ENCODE measurements at regions not wholly inside any gene's neighbourhood (a gene's known extent, or its start where the extent isn't known, plus 50 kb on each side); places are given as distances from the start of the nearest gene placed in this dataset.

- Histone ChIP-seq H3K79me2 (ENCODE audit: insufficient read depth) (no peaks in the 10 kb centered on the region), H3K4me1 (ENCODE audit: insufficient read depth) (no peaks in the 10 kb centered on the region), H3K9me2 (ENCODE audit: insufficient read depth) (no peaks in the 10 kb centered on the region), H3K4me2 (ENCODE audit: unreplicated experiment) (no peak overlapping the region), H3K9ac (no peak overlapping the region), H3K27ac (no peak overlapping the region), H3K9me3 (ENCODE audit: low read depth) (no peaks in the 10 kb centered on the region), H3K36me3 (ENCODE audit: low read depth) (no peaks in the 10 kb centered on the region), H3K4me3 (no peak overlapping the region), H4K20me1 (ENCODE audit: insufficient read depth) (no peaks in the 10 kb centered on the region), H3K27me3 (replicated peaks; ENCODE audit: insufficient read depth) (no peaks in the 10 kb centered on the region), H3F3A (ENCODE audit: insufficient read depth) (no peaks in the 10 kb centered on the region), H2AFZ (no peak overlapping the region)
- in situ Hi-C loops (cut with MboI), result no loop called here
- no peak for TF ChIP-seq EZH2 (IDR thresholded peaks at IDR 0.05; ENCODE audit: insufficient read depth, poor library complexity, severe bottlenecking)
- no peak for TF ChIP-seq EZH2phosphoT487 (IDR thresholded peaks at IDR 0.05; ENCODE audit: insufficient read depth, low read depth)
- no peak for DNase-seq
- 78 to 79% methylated on average over 2 of the region's 2 CpGs for WGBS, 2 experiments (ENCODE audit: low coverage in 1 of 2, low lambda C conversion rate in 2 of 2, missing lambda C conversion rate in 2 of 2)
Observed at GRCh38 chr2:226040344-226040900, 640.9 kb downstream of the NYAP2 start.

- H3K9me3 ChIP-seq (ENCODE audit: low read depth), result no peaks in the 10 kb centered on the region
- H3K4me3 ChIP-seq, result no peak overlapping the region
- no peaks in the 10 kb centered on the region for H3K79me2 ChIP-seq (ENCODE audit: insufficient read depth)
- no peak overlapping the region for H3K9ac ChIP-seq
- no peak overlapping the region for H2AFZ ChIP-seq
- H3K9me2 ChIP-seq (ENCODE audit: insufficient read depth), result no peaks in the 10 kb centered on the region
- no peak overlapping the region for H3K4me2 ChIP-seq (ENCODE audit: unreplicated experiment)
- H3K4me1 ChIP-seq (ENCODE audit: insufficient read depth), result 0 out of 2 replicates have a peak, but pooled peaks cover under 1% of the 10 kb centered on the region
- no peak for DNase-seq
- no peaks in the 10 kb centered on the region for H3K27me3 ChIP-seq (replicated peaks; ENCODE audit: insufficient read depth)
- peaks cover under 1% of the 10 kb centered on the region; the same call in 1 of the 2 replicates for H3F3A ChIP-seq (ENCODE audit: insufficient read depth)
- in situ Hi-C loops (cut with MboI), result no loop called here
- no peaks in the 10 kb centered on the region for H3K36me3 ChIP-seq (ENCODE audit: low read depth)
- H4K20me1 ChIP-seq (ENCODE audit: insufficient read depth), result no peaks in the 10 kb centered on the region
- TF ChIP-seq EZH2 (IDR thresholded peaks at IDR 0.05; ENCODE audit: insufficient read depth, poor library complexity, severe bottlenecking), result no peak
- no peak for TF ChIP-seq EZH2phosphoT487 (IDR thresholded peaks at IDR 0.05; ENCODE audit: insufficient read depth, low read depth)
- H3K27ac ChIP-seq, result no peak overlapping the region
- WGBS, 2 experiments (ENCODE audit: low coverage in 1 of 2, low lambda C conversion rate in 2 of 2, missing lambda C conversion rate in 2 of 2), result 89 to 95% methylated on average over 2 of the region's 2 CpGs
Observed at GRCh38 chr2:226037526-226037925, 638.0 kb downstream of the NYAP2 start.

GRCh38 chr2:226031647-226032501, 632.4 kb downstream of the NYAP2 start:
- Histone ChIP-seq H3K9me2 (ENCODE audit: insufficient read depth) (no peaks in the 10 kb centered on the region), H3K27me3 (replicated peaks; ENCODE audit: insufficient read depth) (no peaks in the 10 kb centered on the region), H3K27ac (no peak overlapping the region), H3K36me3 (ENCODE audit: low read depth) (no peaks in the 10 kb centered on the region), H3K9me3 (ENCODE audit: low read depth) (no peaks in the 10 kb centered on the region), H3K4me1 (ENCODE audit: insufficient read depth) (peaks cover 11% of the 10 kb centered on the region), H3K9ac (peak overlapping the region; percentile 56), H3F3A (ENCODE audit: insufficient read depth) (peaks cover 14% of the 10 kb centered on the region), H4K20me1 (ENCODE audit: insufficient read depth) (no peaks in the 10 kb centered on the region), H3K4me3 (peak overlapping the region; percentile 75), H2AFZ (peak overlapping the region; percentile 91), H3K4me2 (ENCODE audit: unreplicated experiment) (peak overlapping the region; percentile 98), H3K79me2 (ENCODE audit: insufficient read depth) (no peaks in the 10 kb centered on the region)
- DNase-seq, result peak; percentile 39
- TF ChIP-seq EZH2 (IDR thresholded peaks at IDR 0.05; ENCODE audit: insufficient read depth, poor library complexity, severe bottlenecking), result no peak
- no peak for TF ChIP-seq EZH2phosphoT487 (IDR thresholded peaks at IDR 0.05; ENCODE audit: insufficient read depth, low read depth)
- in situ Hi-C loops (cut with MboI), result no loop called here
- 3 to 5% methylated on average over 6 of the region's 6 CpGs for WGBS, 2 experiments (ENCODE audit: low coverage in 1 of 2, low lambda C conversion rate in 2 of 2, missing lambda C conversion rate in 2 of 2)

GRCh38 chr2:226030788-226031646, 631.5 kb downstream of the NYAP2 start:
- peak overlapping the region; percentile 75 for H3K4me3 ChIP-seq
- no peaks in the 10 kb centered on the region for H3K9me2 ChIP-seq (ENCODE audit: insufficient read depth)
- TF ChIP-seq EZH2 (IDR thresholded peaks at IDR 0.05; ENCODE audit: insufficient read depth, poor library complexity, severe bottlenecking) (no peak), EZH2phosphoT487 (IDR thresholded peaks at IDR 0.05; ENCODE audit: insufficient read depth, low read depth) (no peak)
- no peak overlapping the region for H3K27ac ChIP-seq
- H3K9ac ChIP-seq, result peak overlapping the region; percentile 56
- peaks cover 11% of the 10 kb centered on the region for H3K4me1 ChIP-seq (ENCODE audit: insufficient read depth)
- DNase-seq, result peak; percentile 73
- WGBS, 2 experiments (ENCODE audit: low coverage in 1 of 2, low lambda C conversion rate in 2 of 2, missing lambda C conversion rate in 2 of 2), result 13 to 15% methylated on average over 30 to 34 of the region's 34 CpGs
- no peaks in the 10 kb centered on the region for H3K79me2 ChIP-seq (ENCODE audit: insufficient read depth)
- peak overlapping the region; percentile 91 for H2AFZ ChIP-seq
- no peaks in the 10 kb centered on the region for H3K36me3 ChIP-seq (ENCODE audit: low read depth)
- H3K4me2 ChIP-seq (ENCODE audit: unreplicated experiment), result peak overlapping the region; percentile 98
- no peaks in the 10 kb centered on the region for H4K20me1 ChIP-seq (ENCODE audit: insufficient read depth)
- no peaks in the 10 kb centered on the region for H3K27me3 ChIP-seq (replicated peaks; ENCODE audit: insufficient read depth)
- H3F3A ChIP-seq (ENCODE audit: insufficient read depth), result peaks cover 14% of the 10 kb centered on the region
- H3K9me3 ChIP-seq (ENCODE audit: low read depth), result no peaks in the 10 kb centered on the region
- in situ Hi-C loops (cut with MboI), result no loop called here

Data from GM23248 (cell line).